ENCODE measurements at regions not wholly inside any gene's neighbourhood (a gene's known extent, or its start where the extent isn't known, plus 50 kb on each side); places are given as distances from the start of the nearest gene placed in this dataset.
A peak's percentile ranks its signal among the peaks of the same experiment; 100 is the strongest.

- H3K4me3 ChIP-seq (ENCODE audit: insufficient read depth, low read length): no peak overlapping the region
- H3K27me3 ChIP-seq (ENCODE audit: insufficient read depth, low read length): no peaks in the 10 kb centered on the region
- no peaks in the 10 kb centered on the region for H3K9me3 ChIP-seq (ENCODE audit: low read depth, low read length)
- no peak overlapping the region for H2AFZ ChIP-seq (ENCODE audit: low read length)
- H3K79me2 ChIP-seq (ENCODE audit: insufficient read depth, low read length): no peaks in the 10 kb centered on the region
- no peaks in the 10 kb centered on the region for H4K20me1 ChIP-seq (ENCODE audit: insufficient read depth, low read length)
- peak; percentile 9 for DNase-seq (ENCODE audit: insufficient read length, low spot score, missing footprints)
- TF ChIP-seq CTCF (IDR thresholded peaks at IDR 0.05; ENCODE audit: extremely low read depth, low read depth, low read length): no peak
- no peak overlapping the region for H3K4me2 ChIP-seq (ENCODE audit: insufficient read depth, low read length)
- no peaks in the 10 kb centered on the region for H3K36me3 ChIP-seq (ENCODE audit: insufficient read depth, low read length)
- H3K4me1 ChIP-seq (ENCODE audit: insufficient read depth, low read length): no peaks in the 10 kb centered on the region
- H3K27ac ChIP-seq (ENCODE audit: low read depth, low read length): no peak overlapping the region
Observed at GRCh38 chr13:89740994-89741685, 1606.3 kb upstream of the MIR17HG start.

- H3K79me2 ChIP-seq (ENCODE audit: insufficient read depth, low read length): no peaks in the 10 kb centered on the region
- H3K27me3 ChIP-seq (ENCODE audit: insufficient read depth, low read length): no peaks in the 10 kb centered on the region
- no peaks in the 10 kb centered on the region for H3K9me3 ChIP-seq (ENCODE audit: low read depth, low read length)
- no peak overlapping the region for H3K4me2 ChIP-seq (ENCODE audit: insufficient read depth, low read length)
- H4K20me1 ChIP-seq (ENCODE audit: insufficient read depth, low read length): no peaks in the 10 kb centered on the region
- no peak overlapping the region for H3K4me3 ChIP-seq (ENCODE audit: insufficient read depth, low read length)
- H3K36me3 ChIP-seq (ENCODE audit: insufficient read depth, low read length): no peaks in the 10 kb centered on the region
- no peak overlapping the region for H3K27ac ChIP-seq (ENCODE audit: low read depth, low read length)
- DNase-seq (ENCODE audit: insufficient read length, low spot score, missing footprints): no peak
- TF ChIP-seq CTCF (IDR thresholded peaks at IDR 0.05; ENCODE audit: extremely low read depth, low read depth, low read length): no peak
- H3K4me1 ChIP-seq (ENCODE audit: insufficient read depth, low read length): no peaks in the 10 kb centered on the region
- H2AFZ ChIP-seq (ENCODE audit: low read length): no peak overlapping the region
Observed at GRCh38 chr13:89746554-89746953, 1600.9 kb upstream of the MIR17HG start.

GRCh38 chr13:89748716-89749115, 1598.8 kb upstream of the MIR17HG start:
- Histone ChIP-seq H3K36me3 (ENCODE audit: insufficient read depth, low read length) (no peaks in the 10 kb centered on the region), H3K4me1 (ENCODE audit: insufficient read depth, low read length) (no peaks in the 10 kb centered on the region), H3K27ac (ENCODE audit: low read depth, low read length) (no peak overlapping the region), H3K9me3 (ENCODE audit: low read depth, low read length) (no peaks in the 10 kb centered on the region), H3K4me3 (ENCODE audit: insufficient read depth, low read length) (no peak overlapping the region), H4K20me1 (ENCODE audit: insufficient read depth, low read length) (no peaks in the 10 kb centered on the region), H2AFZ (ENCODE audit: low read length) (no peak overlapping the region), H3K27me3 (ENCODE audit: insufficient read depth, low read length) (no peaks in the 10 kb centered on the region), H3K4me2 (ENCODE audit: insufficient read depth, low read length) (no peak overlapping the region), H3K79me2 (ENCODE audit: insufficient read depth, low read length) (no peaks in the 10 kb centered on the region)
- TF ChIP-seq CTCF (IDR thresholded peaks at IDR 0.05; ENCODE audit: extremely low read depth, low read depth, low read length): no peak
- no peak for DNase-seq (ENCODE audit: insufficient read length, low spot score, missing footprints)

GRCh38 chr13:89749888-89750287, 1597.6 kb upstream of the MIR17HG start:
- Histone ChIP-seq H2AFZ (ENCODE audit: low read length) (no peak overlapping the region), H4K20me1 (ENCODE audit: insufficient read depth, low read length) (no peaks in the 10 kb centered on the region), H3K27ac (ENCODE audit: low read depth, low read length) (no peak overlapping the region), H3K27me3 (ENCODE audit: insufficient read depth, low read length) (no peaks in the 10 kb centered on the region), H3K4me1 (ENCODE audit: insufficient read depth, low read length) (no peaks in the 10 kb centered on the region), H3K79me2 (ENCODE audit: insufficient read depth, low read length) (no peaks in the 10 kb centered on the region), H3K4me3 (ENCODE audit: insufficient read depth, low read length) (no peak overlapping the region), H3K4me2 (ENCODE audit: insufficient read depth, low read length) (no peak overlapping the region), H3K36me3 (ENCODE audit: insufficient read depth, low read length) (no peaks in the 10 kb centered on the region), H3K9me3 (ENCODE audit: low read depth, low read length) (no peaks in the 10 kb centered on the region)
- TF ChIP-seq CTCF (IDR thresholded peaks at IDR 0.05; ENCODE audit: extremely low read depth, low read depth, low read length): no peak
- no peak for DNase-seq (ENCODE audit: insufficient read length, low spot score, missing footprints)

All from osteoblast (primary cell).